ENCODE measurements at regions not wholly inside any gene's neighbourhood (a gene's known extent, or its start where the extent isn't known, plus 50 kb on each side); places are given as distances from the start of the nearest gene placed in this dataset.
"Not testable (repeated sequence)": the region's sequence is repeated elsewhere in the genome, so short reads cannot be mapped to it uniquely, and the experiment has no call there.

- H3K79me2 ChIP-seq (ENCODE audit: control insufficient read depth, insufficient read depth, low read length, poor library complexity); H3K23ac ChIP-seq (ENCODE audit: low read length); H2AFZ ChIP-seq (ENCODE audit: insufficient read depth, low read length, poor library complexity); H4K8ac ChIP-seq (ENCODE audit: low read depth, low read length); H3K4me3 ChIP-seq (ENCODE audit: low read depth, low read length); H3K18ac ChIP-seq (ENCODE audit: low read length); H4K91ac ChIP-seq (ENCODE audit: low read depth, low read length); H3K4me2 ChIP-seq (ENCODE audit: low read length); H3K36me3 ChIP-seq (ENCODE audit: control insufficient read depth in 1 of 2, insufficient read depth in 2 of 2, low read length in 2 of 2); DNase-seq; H3K27me3 ChIP-seq (ENCODE audit: insufficient read depth, low read length); H2BK120ac ChIP-seq (ENCODE audit: insufficient read depth, low read length, poor library complexity); H3K4ac ChIP-seq (ENCODE audit: low read depth, low read length); H2BK12ac ChIP-seq (ENCODE audit: low read length); H4K12ac ChIP-seq (ENCODE audit: low read depth, low read length); H3K9me3 ChIP-seq (ENCODE audit: insufficient read depth, low read depth, low read length); H3K79me1 ChIP-seq (ENCODE audit: low read length); H2BK5ac ChIP-seq (ENCODE audit: low read depth, low read length, poor library complexity); H3K27ac ChIP-seq (ENCODE audit: low read depth, low read length); H3K14ac ChIP-seq (ENCODE audit: low read length); H2AK5ac ChIP-seq (ENCODE audit: low read length); H3K9ac ChIP-seq (ENCODE audit: low read length); H3K4me1 ChIP-seq (ENCODE audit: control insufficient read depth in 1 of 2, insufficient read depth in 2 of 2, low read length in 2 of 2): not testable (repeated sequence)
- WGBS (ENCODE audit: extremely low coverage, insufficient coverage, insufficient read length), result no CpG with 5 or more reads among the region's 1 CpG
Measured at GRCh38 chr6:60760928-60761327, 1525.1 kb downstream of the KHDRBS2 start.

- no CpG with 5 or more reads among the region's 2 CpGs for WGBS (ENCODE audit: extremely low coverage, insufficient coverage, insufficient read length)
- H4K91ac ChIP-seq (ENCODE audit: low read depth, low read length); H4K8ac ChIP-seq (ENCODE audit: low read depth, low read length); H3K18ac ChIP-seq (ENCODE audit: low read length); H2AFZ ChIP-seq (ENCODE audit: insufficient read depth, low read length, poor library complexity); H4K12ac ChIP-seq (ENCODE audit: low read depth, low read length); H3K27ac ChIP-seq (ENCODE audit: low read depth, low read length); H3K4me3 ChIP-seq (ENCODE audit: low read depth, low read length); DNase-seq; H3K79me2 ChIP-seq (ENCODE audit: control insufficient read depth, insufficient read depth, low read length, poor library complexity); H3K79me1 ChIP-seq (ENCODE audit: low read length); H2BK120ac ChIP-seq (ENCODE audit: insufficient read depth, low read length, poor library complexity); H2AK5ac ChIP-seq (ENCODE audit: low read length); H2BK12ac ChIP-seq (ENCODE audit: low read length); H3K27me3 ChIP-seq (ENCODE audit: insufficient read depth, low read length); H3K9ac ChIP-seq (ENCODE audit: low read length); H3K9me3 ChIP-seq (ENCODE audit: insufficient read depth, low read depth, low read length); H3K4me1 ChIP-seq (ENCODE audit: control insufficient read depth in 1 of 2, insufficient read depth in 2 of 2, low read length in 2 of 2); H3K4me2 ChIP-seq (ENCODE audit: low read length); H3K4ac ChIP-seq (ENCODE audit: low read depth, low read length); H2BK5ac ChIP-seq (ENCODE audit: low read depth, low read length, poor library complexity); H3K23ac ChIP-seq (ENCODE audit: low read length); H3K36me3 ChIP-seq (ENCODE audit: control insufficient read depth in 1 of 2, insufficient read depth in 2 of 2, low read length in 2 of 2); H3K14ac ChIP-seq (ENCODE audit: low read length): not testable (repeated sequence)
Measured at GRCh38 chr6:60759149-60759825, 1526.7 kb downstream of the KHDRBS2 start.

DNA sequence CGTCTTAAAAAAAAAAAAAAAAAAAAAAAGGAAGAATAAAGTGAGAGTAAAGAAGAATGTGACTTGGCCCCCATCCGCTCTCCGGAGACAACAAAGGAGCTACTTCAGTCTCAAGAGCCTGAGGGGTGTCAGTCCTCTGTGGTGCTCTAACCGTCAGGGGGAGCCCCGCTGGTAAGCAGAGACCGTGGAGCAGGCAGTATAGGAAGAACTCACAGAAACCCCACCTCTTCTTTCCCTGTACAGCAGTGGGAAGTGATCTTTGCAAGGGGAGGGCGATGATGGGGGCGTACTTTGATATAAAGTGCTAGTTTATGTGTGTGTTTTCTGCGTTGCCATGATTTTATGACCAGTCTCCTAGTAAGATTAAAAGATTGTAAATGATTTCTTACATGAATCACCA, 1527.3 kb downstream of the KHDRBS2 start:
- no CpG with 5 or more reads among the region's 9 CpGs for WGBS (ENCODE audit: extremely low coverage, insufficient coverage, insufficient read length)
- not testable (repeated sequence) for H2BK12ac ChIP-seq (ENCODE audit: low read length); H3K4me3 ChIP-seq (ENCODE audit: low read depth, low read length); H4K8ac ChIP-seq (ENCODE audit: low read depth, low read length); H2BK5ac ChIP-seq (ENCODE audit: low read depth, low read length, poor library complexity); H3K23ac ChIP-seq (ENCODE audit: low read length); H3K36me3 ChIP-seq (ENCODE audit: control insufficient read depth in 1 of 2, insufficient read depth in 2 of 2, low read length in 2 of 2); H3K4me1 ChIP-seq (ENCODE audit: control insufficient read depth in 1 of 2, insufficient read depth in 2 of 2, low read length in 2 of 2); DNase-seq; H4K91ac ChIP-seq (ENCODE audit: low read depth, low read length); H2AK5ac ChIP-seq (ENCODE audit: low read length); H2AFZ ChIP-seq (ENCODE audit: insufficient read depth, low read length, poor library complexity); H2BK120ac ChIP-seq (ENCODE audit: insufficient read depth, low read length, poor library complexity); H3K9me3 ChIP-seq (ENCODE audit: insufficient read depth, low read depth, low read length); H3K27ac ChIP-seq (ENCODE audit: low read depth, low read length); H3K27me3 ChIP-seq (ENCODE audit: insufficient read depth, low read length); H3K79me2 ChIP-seq (ENCODE audit: control insufficient read depth, insufficient read depth, low read length, poor library complexity); H3K4ac ChIP-seq (ENCODE audit: low read depth, low read length); H3K9ac ChIP-seq (ENCODE audit: low read length); H4K12ac ChIP-seq (ENCODE audit: low read depth, low read length); H3K14ac ChIP-seq (ENCODE audit: low read length); H3K79me1 ChIP-seq (ENCODE audit: low read length); H3K18ac ChIP-seq (ENCODE audit: low read length); H3K4me2 ChIP-seq (ENCODE audit: low read length)

DNA sequence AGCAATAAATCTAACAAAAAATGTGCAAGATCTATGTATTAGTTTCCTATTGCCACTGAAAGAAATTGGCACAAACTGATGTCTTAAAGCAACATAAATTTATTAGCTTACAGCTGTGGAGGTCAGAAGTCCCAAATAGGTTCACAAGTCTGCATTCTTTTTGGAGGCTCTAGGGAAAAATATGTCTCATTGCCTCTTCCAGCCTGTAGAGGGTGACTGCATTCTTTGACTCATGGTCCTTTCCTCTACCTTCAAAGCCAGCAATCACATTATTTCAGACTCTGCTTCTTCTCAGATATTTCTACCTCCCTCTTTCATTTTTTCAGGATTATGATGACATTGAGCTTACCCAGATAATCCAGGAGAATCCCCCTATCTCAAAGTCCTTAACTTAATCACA, 1531.1 kb downstream of the KHDRBS2 start:
- no peak overlapping the region for H3K9ac ChIP-seq (ENCODE audit: low read length)
- no peak for DNase-seq
- H3K79me1 ChIP-seq (ENCODE audit: low read length), result no peaks in the 10 kb centered on the region
- no peak overlapping the region for H3K18ac ChIP-seq (ENCODE audit: low read length)
- H3K14ac ChIP-seq (ENCODE audit: low read length), result no peak overlapping the region
- H2BK12ac ChIP-seq (ENCODE audit: low read length), result no peak overlapping the region
- H3K79me2 ChIP-seq (ENCODE audit: control insufficient read depth, insufficient read depth, low read length, poor library complexity), result no peaks in the 10 kb centered on the region
- no peak overlapping the region for H4K8ac ChIP-seq (ENCODE audit: low read depth, low read length)
- no peak overlapping the region for H2AFZ ChIP-seq (ENCODE audit: insufficient read depth, low read length, poor library complexity)
- H4K91ac ChIP-seq (ENCODE audit: low read depth, low read length), result no peak overlapping the region
- H3K36me3 ChIP-seq (ENCODE audit: control insufficient read depth in 1 of 2, insufficient read depth in 2 of 2, low read length in 2 of 2), result no peaks in the 10 kb centered on the region
- no peaks in the 10 kb centered on the region for H3K27me3 ChIP-seq (ENCODE audit: insufficient read depth, low read length)
- no peak overlapping the region for H3K4ac ChIP-seq (ENCODE audit: low read depth, low read length)
- H3K4me1 ChIP-seq (ENCODE audit: control insufficient read depth in 1 of 2, insufficient read depth in 2 of 2, low read length in 2 of 2), result no peaks in the 10 kb centered on the region
- H2BK120ac ChIP-seq (ENCODE audit: insufficient read depth, low read length, poor library complexity), result no peak overlapping the region
- no peak overlapping the region for H2AK5ac ChIP-seq (ENCODE audit: low read length)
- H3K27ac ChIP-seq (ENCODE audit: low read depth, low read length), result no peak overlapping the region
- H3K4me2 ChIP-seq (ENCODE audit: low read length), result no peak overlapping the region
- no peak overlapping the region for H4K12ac ChIP-seq (ENCODE audit: low read depth, low read length)
- H3K9me3 ChIP-seq (ENCODE audit: insufficient read depth, low read depth, low read length), result peaks cover 1% of the 10 kb centered on the region
- H3K4me3 ChIP-seq (ENCODE audit: low read depth, low read length), result no peak overlapping the region
- H2BK5ac ChIP-seq (ENCODE audit: low read depth, low read length, poor library complexity), result no peak overlapping the region
- H3K23ac ChIP-seq (ENCODE audit: low read length), result no peak overlapping the region

All from trophoblast cell (in vitro differentiated cells and primary cell).